MCF 10A (cell line): ENCODE measurements at regions not wholly inside any gene's neighbourhood (a gene's known extent, or its start where the extent isn't known, plus 50 kb on each side); places are given as distances from the start of the nearest gene placed in this dataset.

Experiments
- BruUV-seq: library from RNA; stranded (reverse); fragments of 400-500 nt; replicated peaks from 2 replicates; lab custom pipeline; 2021; lab: Mats Ljungman, UMichigan
- CTCF ChIA-PET: fragments of 300-600 bp; sonication (Branson Sonifier 250); formaldehyde crosslinking; extraction: SDS; loops from one replicate; lab custom pipeline; 2021; ENCODE audit warnings: antibody characterized with exemption, inconsistent platforms; lab: Yijun Ruan, JAX
- POLR2A ChIA-PET: fragments of 300-600, 350-650 bp; sonication (Branson Sonifier 250); formaldehyde crosslinking; extraction: SDS; loops from one replicate; lab custom pipeline; 2020; ENCODE audit warnings: antibody characterized with exemption, inconsistent platforms; lab: Yijun Ruan, JAX
- DNase-seq: peaks from one replicate; pipeline ENCODE4 v3.0.0-alpha.2; 2018; ENCODE audit not compliant: unreplicated experiment
- H3K27ac Mint-ChIP-seq: one replicate; pipeline ENCODE4 v1.8.0; 2022; ENCODE audit warnings: mild to moderate bottlenecking, low read depth, mixed read lengths; ENCODE audit not compliant: unreplicated experiment
- H3K27me3 Mint-ChIP-seq: one replicate; pipeline ENCODE4 v1.8.0; 2022; ENCODE audit warnings: mixed read lengths; ENCODE audit not compliant: insufficient read depth, unreplicated experiment
- H3K36me3 Mint-ChIP-seq: one replicate; pipeline ENCODE4 v1.8.0; 2022; ENCODE audit warnings: mild to moderate bottlenecking, moderate library complexity, mixed read lengths; ENCODE audit not compliant: insufficient read depth, unreplicated experiment
- H3K4me1 Mint-ChIP-seq: one replicate; pipeline ENCODE4 v1.8.0; 2022; ENCODE audit warnings: mixed read lengths; ENCODE audit not compliant: insufficient read depth, unreplicated experiment
- H3K4me3 Mint-ChIP-seq: one replicate; pipeline ENCODE4 v1.8.0; 2022; ENCODE audit warnings: mild to moderate bottlenecking, moderate library complexity, mixed read lengths; ENCODE audit not compliant: unreplicated experiment
- H3K9me3 Mint-ChIP-seq: one replicate; pipeline ENCODE4 v1.8.0; 2022; ENCODE audit warnings: mixed read lengths; ENCODE audit not compliant: unreplicated experiment
- CTCF ChIP-seq: fragments of 200-600 bp; IDR thresholded peaks from one replicate; pipeline ENCODE4 v1.8.0; 2022; ENCODE audit warnings: antibody characterized with exemption, mild to moderate bottlenecking; ENCODE audit not compliant: unreplicated experiment
- intact Hi-C: fragments of 100-400 bp; cut with micrococcal nuclease; formaldehyde crosslinking; loops from 2 replicates; pipeline ENCODE4 v1.14.1; 2022

DNA sequence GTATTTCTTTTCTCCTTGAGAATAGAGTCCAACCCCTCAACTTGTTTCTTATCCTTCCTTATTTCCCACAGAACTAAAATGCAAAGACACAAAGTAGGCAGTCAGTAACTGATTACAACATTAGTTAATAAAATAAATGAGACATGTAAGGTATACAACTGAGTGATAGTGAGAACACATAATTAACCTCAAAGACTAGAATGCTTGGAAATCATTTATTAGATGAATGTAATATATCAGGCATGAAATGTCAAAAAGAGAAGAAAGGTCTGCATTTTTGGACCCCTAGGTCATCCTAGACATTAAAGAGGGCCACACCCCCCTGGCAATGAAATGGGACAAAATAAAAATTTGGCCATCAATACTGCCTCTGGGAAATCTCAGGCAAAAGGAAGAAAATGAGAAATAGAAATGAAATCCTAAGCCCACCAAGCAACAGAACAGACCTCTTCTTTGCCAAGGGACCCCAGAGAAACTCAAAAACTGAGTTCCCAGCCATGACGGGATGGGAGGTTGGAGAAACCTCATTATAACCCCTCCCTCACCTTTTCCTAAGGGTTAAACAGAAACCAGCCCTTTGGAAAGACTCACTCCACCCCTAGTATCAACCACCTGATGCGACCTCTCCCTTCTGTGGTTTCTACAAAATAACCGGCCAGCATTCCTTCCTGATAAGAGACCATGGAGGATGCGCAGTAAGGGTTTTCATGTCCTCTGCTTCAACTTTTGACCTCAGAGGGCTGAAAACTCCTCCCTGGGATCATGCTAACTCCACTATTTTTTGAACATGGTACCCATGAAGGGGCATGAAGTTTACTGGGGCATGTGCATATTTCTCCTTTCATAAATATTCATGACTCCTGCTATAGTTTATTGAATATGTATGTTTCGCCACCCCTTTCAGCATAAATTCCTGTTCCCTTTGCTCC is 90.0 kb upstream of the EXOC1L start:
- ChIA-PET CTCF (interaction anchor here (0.7 to 1.0 kb wide), 2 partner anchors 214 to 758 kb away, joined by 3 to 4 read pairs; no protein-coding TSS in a partner anchor), POLR2A (interaction anchor here (0.6 to 0.9 kb wide), 5 partner anchors 18 to 379 kb away, joined by 3 to 6 read pairs (median 3); partner anchors contain the start of gene CLOCK)
- no TSS peak for BruUV-seq
- Mint-ChIP-seq H3K27ac (no peak overlapping the region), H3K4me3 (no peak overlapping the region), H3K36me3 (peaks cover 5% of the 10 kb centered on the region), H3K27me3 (no peaks in the 10 kb centered on the region), H3K4me1 (peaks cover 6% of the 10 kb centered on the region), H3K9me3 (no peaks in the 10 kb centered on the region)
- intact Hi-C loops: loop anchor here (10.0 kb wide), 2 partner anchors 95 to 415 kb away; partner anchors contain the start of gene NMU
- DNase-seq: no peak
- no peak for TF ChIP-seq CTCF

GRCh38 chr4:55730280-55730931 is 89.2 kb upstream of the EXOC1L start:
- H3K36me3 Mint-ChIP-seq: peaks cover 5% of the 10 kb centered on the region
- BruUV-seq: no TSS peak
- DNase-seq: no peak
- H3K27ac Mint-ChIP-seq: no peak overlapping the region
- ChIA-PET POLR2A (interaction anchor here (0.6 to 0.9 kb wide), 5 partner anchors 17 to 380 kb away, joined by 3 to 6 read pairs (median 3); partner anchors contain the start of gene CLOCK), CTCF (interaction anchor here (0.7 to 1.0 kb wide), 4 partner anchors 214 to 758 kb away, joined by 3 to 4 read pairs (median 4); partner anchors contain the start of gene SRD5A3)
- intact Hi-C loops: loop anchor here (10.0 kb wide), 2 partner anchors 96 to 416 kb away; partner anchors contain the start of gene NMU
- H3K4me3 Mint-ChIP-seq: no peak overlapping the region
- peaks cover 6% of the 10 kb centered on the region for H3K4me1 Mint-ChIP-seq
- no peaks in the 10 kb centered on the region for H3K9me3 Mint-ChIP-seq
- H3K27me3 Mint-ChIP-seq: no peaks in the 10 kb centered on the region
- TF ChIP-seq CTCF: no peak

DNA sequence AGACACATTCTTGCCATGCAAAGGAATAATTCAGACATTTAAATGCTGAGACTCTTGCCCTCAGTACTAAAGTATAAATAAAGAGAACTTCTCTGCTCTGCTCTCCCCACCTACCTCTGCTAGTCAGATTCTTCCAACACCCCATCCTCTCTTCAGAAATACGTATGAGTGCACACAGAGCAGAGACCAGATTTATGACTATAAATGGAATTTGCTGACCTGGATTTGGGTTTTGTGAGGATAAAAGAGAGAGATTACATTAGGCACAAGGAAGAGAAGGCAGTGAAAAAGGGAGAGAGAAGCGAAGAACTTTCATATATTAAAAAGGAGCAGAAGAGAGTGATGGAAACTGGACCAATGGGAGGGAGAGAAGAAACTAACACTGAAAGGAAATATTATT is 87.6 kb upstream of the EXOC1L start:
- Mint-ChIP-seq H3K36me3 (peaks cover 5% of the 10 kb centered on the region), H3K9me3 (no peaks in the 10 kb centered on the region), H3K4me1 (peaks cover 10% of the 10 kb centered on the region), H3K27ac (no peak overlapping the region), H3K27me3 (no peaks in the 10 kb centered on the region), H3K4me3 (no peak overlapping the region)
- DNase-seq: no peak
- no TSS peak for BruUV-seq
- POLR2A ChIA-PET: no interaction called here
- intact Hi-C loops: loop anchor here (10.0 kb wide), 2 partner anchors 97 to 417 kb away; partner anchors contain the start of gene NMU
- CTCF ChIA-PET: no interaction called here
- no peak for TF ChIP-seq CTCF
